Neutrophil (primary cell): ENCODE measurements at regions not wholly inside any gene's neighbourhood (a gene's known extent, or its start where the extent isn't known, plus 50 kb on each side); places are given as distances from the start of the nearest gene placed in this dataset.

Experiments used
- H3K27ac ChIP-seq: fragments of 200-600 bp; sonication (generic); 2 replicates; pipeline ENCODE4 v1.5.1; 2016; ENCODE audit warnings: mild to moderate bottlenecking, moderate library complexity
- H3K27me3 ChIP-seq: fragments of 200-600 bp; sonication (generic); 2 replicates; pipeline ENCODE4 v1.6.0; 2016; ENCODE audit warnings: mild to moderate bottlenecking
- H3K36me3 ChIP-seq: fragments of 200-600 bp; sonication (generic); 2 replicates; pipeline ENCODE4 v1.5.1; 2017
- H3K4me1 ChIP-seq, 2 experiments: fragments of 200-600 bp in 1 of 2; sonication (generic) in 1 of 2; 1 replicate in 1 of 2; 2 replicates in 1 of 2; pipeline versions ENCODE4 v1.5.1 to v1.6.1; 2013 to 2016; ENCODE audit warnings: low read depth in 1 of 2, low read length in 1 of 2, mild to moderate bottlenecking in 1 of 2, moderate library complexity in 1 of 2; ENCODE audit not compliant: control insufficient read depth in 1 of 2, insufficient read depth in 1 of 2
- H3K4me3 ChIP-seq, 2 experiments: fragments of 200-600 bp in 1 of 2; sonication (generic) in 1 of 2; 1 replicate in 1 of 2; 2 replicates in 1 of 2; pipeline ENCODE4 v1.5.1; 2013 to 2016; ENCODE audit warnings: low read depth in 1 of 2, low read length in 1 of 2, mild to moderate bottlenecking in 1 of 2, moderate library complexity in 1 of 2
- H3K9me3 ChIP-seq: fragments of 200-600 bp; sonication (generic); 2 replicates; pipeline ENCODE4 v1.5.1; 2016
- CTCF ChIP-seq: fragments of 200-600 bp; sonication (generic); IDR thresholded peaks from 2 replicates; pipeline ENCODE4 v1.5.1; 2016; ENCODE audit warnings: antibody characterized with exemption

DNA sequence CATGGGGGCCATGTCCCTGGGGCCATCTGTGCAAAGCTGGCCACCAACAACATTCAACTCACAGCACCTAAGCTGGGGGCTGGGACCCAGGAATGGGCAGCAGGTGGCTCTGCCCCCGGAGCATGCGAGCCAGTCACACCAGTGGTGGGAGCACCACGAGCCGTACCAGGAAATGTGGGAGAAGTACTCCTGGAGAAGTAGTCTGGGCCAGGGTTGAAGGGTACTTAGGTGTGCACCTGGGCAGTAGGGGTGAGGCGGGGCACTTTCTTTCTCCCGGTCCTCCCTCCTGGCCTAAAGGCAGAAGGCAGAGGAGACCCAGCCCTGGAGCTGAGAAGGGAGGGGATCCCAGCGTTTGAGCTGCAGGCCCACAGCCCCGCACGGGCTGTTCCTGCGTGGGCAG is 94.2 kb downstream of the PLXNA1 start:
- TF ChIP-seq CTCF, result no peak
- Histone ChIP-seq H3K9me3 (no peaks in the 10 kb centered on the region), H3K27me3 (no peaks in the 10 kb centered on the region), H3K4me3 (no peak overlapping the region), H3K36me3 (no peaks in the 10 kb centered on the region), H3K4me1 (no peaks in the 10 kb centered on the region), H3K27ac (no peak overlapping the region)

DNA sequence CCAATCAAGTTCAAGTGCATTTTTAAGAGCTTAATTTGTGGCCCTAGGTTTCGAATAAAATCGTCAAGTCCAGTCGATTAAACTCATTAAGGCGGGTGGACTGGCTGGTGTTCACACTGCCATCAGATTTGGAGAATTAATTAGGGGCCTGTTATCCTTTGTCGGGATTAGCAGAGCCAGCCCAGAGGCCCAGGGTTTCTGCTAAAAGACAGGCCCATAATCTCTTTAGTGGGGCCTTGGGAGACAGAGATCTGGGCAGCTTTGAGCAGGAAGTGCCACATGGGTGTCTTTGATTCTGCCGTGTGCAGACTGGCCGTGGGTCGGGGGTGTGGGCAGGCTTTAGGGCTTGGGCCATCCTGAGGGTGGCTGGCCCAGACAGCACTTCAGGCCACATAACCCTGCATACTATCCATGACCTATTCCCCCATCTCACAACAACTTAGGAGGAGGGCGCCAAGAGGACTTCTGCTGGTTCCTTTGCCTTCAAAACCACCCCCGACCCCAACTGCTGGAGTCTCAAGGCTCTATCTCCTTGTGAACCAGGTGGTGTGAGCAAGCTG is 94.7 kb downstream of the PLXNA1 start:
- Histone ChIP-seq H3K36me3 (no peaks in the 10 kb centered on the region), H3K4me3 (no peak overlapping the region), H3K4me1 (no peaks in the 10 kb centered on the region), H3K27me3 (no peaks in the 10 kb centered on the region), H3K9me3 (no peaks in the 10 kb centered on the region), H3K27ac (no peak overlapping the region)
- TF ChIP-seq CTCF, result no peak

DNA sequence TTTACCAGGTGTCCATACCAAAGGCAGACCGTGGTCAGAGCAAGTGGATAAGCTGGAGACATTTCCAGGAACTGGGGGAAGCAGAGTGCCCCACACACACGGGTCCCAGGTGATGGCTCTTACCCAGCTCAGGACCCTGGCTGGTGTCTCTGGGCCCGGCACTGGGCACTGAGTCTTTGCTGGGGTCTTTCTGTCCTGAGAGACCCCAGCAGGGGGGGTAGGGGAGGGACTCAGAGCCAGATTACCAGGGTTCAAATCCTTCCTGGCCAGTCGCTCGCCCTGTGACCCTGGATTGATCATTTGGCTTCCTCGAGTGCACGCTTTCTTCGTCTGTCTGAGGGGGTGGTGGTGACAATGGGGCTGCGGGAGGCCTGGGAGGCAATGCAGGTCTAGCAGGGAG is 95.7 kb downstream of the PLXNA1 start:
- H3K27ac ChIP-seq, result no peak overlapping the region
- no peak overlapping the region for H3K4me3 ChIP-seq
- no peaks in the 10 kb centered on the region for H3K4me1 ChIP-seq
- H3K27me3 ChIP-seq, result no peaks in the 10 kb centered on the region
- H3K9me3 ChIP-seq, result no peaks in the 10 kb centered on the region
- TF ChIP-seq CTCF, result no peak
- H3K36me3 ChIP-seq, result no peaks in the 10 kb centered on the region

GRCh38 chr3:127079211-127079610 is 96.3 kb downstream of the PLXNA1 start:
- TF ChIP-seq CTCF, result no peak
- no peaks in the 10 kb centered on the region for H3K4me1 ChIP-seq
- no peaks in the 10 kb centered on the region for H3K9me3 ChIP-seq
- no peak overlapping the region for H3K4me3 ChIP-seq
- no peaks in the 10 kb centered on the region for H3K27me3 ChIP-seq
- H3K36me3 ChIP-seq, result no peaks in the 10 kb centered on the region
- H3K27ac ChIP-seq, result no peak overlapping the region

DNA sequence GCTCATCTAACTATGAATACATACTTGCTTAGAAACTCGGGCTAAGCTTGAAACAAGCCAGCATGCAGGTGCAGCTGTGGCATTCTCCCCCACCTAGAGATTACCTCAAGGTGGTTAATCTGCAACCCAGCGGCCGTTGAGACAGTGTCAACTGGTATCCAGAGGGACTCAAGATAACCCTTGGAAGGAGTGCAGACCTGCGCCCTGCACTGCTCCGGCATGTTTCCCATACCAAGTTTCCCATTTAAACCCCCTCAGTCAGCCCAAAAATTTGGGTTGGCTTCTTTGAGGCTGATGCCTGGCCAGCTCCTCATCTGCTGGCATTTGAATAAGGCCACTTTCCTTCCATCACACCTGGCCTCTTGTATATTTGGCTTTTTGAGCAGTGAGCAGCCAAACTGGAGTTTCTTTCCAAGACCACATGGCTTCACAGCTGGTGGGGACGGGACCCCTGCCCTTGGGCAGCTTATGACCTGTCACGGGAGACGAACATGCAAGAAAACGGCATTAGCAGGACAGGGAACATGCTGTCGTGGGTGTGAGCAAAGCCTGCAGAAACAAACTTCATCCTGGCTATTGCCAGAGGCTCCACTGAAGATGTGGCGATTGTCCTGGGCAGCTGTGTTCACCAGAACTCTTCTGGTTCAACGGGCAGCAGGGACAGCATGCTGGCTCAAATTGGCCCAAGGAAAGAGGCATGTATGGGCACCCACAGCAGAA is 98.2 kb downstream of the PLXNA1 start:
- Histone ChIP-seq H3K36me3 (no peaks in the 10 kb centered on the region), H3K27ac (no peak overlapping the region), H3K9me3 (no peaks in the 10 kb centered on the region), H3K4me1 (no peaks in the 10 kb centered on the region), H3K27me3 (no peaks in the 10 kb centered on the region), H3K4me3 (no peak overlapping the region)
- no peak for TF ChIP-seq CTCF
